Fibroblast of skin of back (primary cell): ENCODE measurements at regions not wholly inside any gene's neighbourhood (a gene's known extent, or its start where the extent isn't known, plus 50 kb on each side); places are given as distances from the start of the nearest gene placed in this dataset.

Source experiments
- DNase-seq: peaks from one replicate; pipeline ENCODE4 v3.0.0-alpha.2; 2013

DNA sequence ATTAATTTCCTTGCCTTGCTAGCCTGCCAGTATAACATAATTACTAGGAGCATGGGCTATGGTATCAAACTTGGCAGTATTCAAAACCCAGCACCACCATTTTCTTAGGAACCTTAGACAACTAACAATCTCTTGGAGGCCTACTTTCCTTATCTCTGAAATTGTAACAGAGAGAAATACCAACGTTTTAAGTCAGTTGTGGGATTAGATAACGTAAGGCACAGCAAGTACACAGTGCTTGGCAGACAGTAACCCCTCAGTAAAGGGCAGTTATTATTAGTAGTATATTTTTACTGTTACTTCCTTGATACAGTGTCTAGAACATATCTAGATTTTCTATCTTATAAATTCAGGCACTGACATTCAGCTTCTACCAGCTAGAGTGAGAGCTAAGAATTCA lies 309.6 kb downstream of the ACTL7B start:
- DNase-seq, result no peak

DNA sequence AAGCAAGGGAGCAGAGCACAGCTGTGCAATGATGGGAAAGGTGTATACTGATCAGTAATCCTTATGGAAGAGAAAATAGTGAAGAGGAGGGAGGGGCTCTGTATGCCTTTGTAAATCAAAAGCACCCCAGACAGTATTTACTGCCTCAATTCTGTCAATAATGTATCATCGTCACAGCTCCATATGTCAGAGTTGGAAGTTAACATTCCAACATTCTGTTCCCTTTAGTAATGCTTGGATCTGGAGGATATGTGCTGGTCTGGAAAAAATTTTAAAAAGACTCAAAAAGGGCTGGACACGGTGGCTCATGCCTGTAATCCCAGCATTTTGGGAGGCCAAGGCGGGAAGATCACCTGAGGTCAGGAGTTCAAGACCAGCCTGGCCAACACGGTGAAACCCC lies 310.4 kb downstream of the ACTL7B start:
- peak; percentile 41 for DNase-seq

DNA sequence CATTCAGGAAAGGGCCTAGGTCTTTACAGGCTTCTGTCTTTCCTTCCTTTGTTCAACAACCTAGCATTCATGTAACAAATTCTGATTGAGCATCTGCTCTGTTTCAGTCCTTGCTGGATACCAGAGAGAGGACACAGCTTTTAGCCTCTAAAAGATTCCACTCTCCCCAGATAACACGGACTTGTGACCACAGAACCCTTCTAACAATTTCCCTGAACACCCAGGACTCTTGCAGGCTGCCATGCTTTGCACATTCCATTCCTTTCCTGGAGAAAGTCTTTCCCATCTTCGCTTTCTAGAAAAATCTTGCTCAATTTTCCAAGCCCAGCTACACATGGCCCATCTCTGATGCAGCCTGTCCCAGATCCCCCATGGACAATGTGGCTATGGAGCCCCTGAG lies 310.9 kb downstream of the ACTL7B start:
- DNase-seq, result peak; percentile 41

DNA sequence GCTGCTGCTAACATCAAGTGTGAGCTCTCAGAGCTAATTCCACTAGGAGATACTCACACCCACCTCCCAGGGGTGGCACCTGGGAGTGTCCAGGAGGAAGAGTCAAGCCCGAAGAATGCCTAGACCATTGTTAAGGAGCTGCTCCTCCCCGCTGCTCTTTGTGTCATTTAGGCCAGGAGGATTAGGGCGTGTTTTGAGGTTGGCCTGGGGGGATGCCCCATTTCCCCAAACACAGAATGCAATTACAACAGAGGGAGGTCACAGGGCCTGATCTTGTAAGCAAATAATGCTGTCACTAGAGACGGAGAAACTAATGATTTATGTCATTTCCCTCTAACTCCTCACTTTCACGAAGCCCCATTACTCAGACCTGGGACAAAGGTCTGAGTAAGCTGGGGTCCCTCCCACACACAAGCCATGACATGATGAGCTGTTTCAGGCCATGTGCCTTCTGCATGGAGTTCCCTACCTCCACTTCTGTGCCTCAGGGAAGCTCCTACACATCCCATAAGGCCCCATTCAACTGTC lies 312.5 kb downstream of the ACTL7B start:
- peak; percentile 51 for DNase-seq

DNA sequence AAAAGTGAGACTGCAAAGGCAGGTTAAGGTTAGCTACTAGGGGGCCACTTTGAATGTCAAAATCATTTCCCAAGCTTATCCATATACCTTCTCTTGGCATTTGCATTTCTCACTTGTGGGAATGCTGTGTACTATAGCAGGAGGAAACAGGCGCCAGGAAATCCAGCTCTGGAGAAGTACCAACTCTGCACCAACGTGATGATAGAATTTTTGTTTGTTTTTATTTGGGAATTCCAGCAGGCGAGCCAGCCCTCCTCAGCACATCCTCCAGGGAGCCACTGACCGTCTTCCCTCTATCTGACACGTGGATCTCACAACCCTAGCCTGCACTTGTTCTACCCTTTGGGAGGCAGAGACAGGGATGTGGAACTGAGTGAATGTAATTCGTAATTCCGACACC lies 318.0 kb downstream of the ACTL7B start:
- peak; percentile 51 for DNase-seq

DNA sequence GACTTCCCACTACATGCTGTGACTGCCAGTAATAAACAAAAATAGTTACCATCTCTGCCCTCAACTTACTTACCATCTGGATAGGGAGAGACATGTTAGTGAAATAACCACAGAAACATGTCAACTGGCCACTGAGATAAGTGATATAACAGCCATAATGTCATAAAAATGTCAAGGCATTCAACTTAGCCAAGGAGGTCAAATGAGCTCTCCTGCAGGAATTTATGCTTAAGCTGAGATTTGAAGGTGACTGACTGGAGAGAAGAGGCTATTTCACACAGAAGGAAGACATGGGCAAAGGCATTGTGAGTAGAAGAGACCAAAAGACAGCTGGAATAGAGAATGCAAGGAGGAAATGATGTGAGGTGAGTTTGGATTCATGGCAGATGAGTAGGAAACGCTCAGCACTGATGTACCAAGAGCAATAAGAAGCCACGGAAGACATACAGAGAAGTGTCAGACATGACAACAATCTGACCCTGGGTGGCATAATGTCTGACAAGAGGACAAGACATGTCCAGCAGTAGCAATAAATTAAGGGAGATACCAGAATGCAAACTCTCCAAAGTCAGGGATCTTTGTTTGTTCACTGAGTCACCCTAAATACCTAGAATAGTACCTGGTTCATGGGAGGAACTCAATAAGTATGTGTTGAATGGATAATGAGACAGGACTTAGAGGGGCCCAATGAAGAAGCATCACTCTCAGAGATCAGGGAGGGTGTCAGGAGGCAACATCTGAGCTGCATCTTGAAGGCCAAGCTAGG lies 318.8 kb downstream of the ACTL7B start:
- peak; percentile 31 for DNase-seq

DNA sequence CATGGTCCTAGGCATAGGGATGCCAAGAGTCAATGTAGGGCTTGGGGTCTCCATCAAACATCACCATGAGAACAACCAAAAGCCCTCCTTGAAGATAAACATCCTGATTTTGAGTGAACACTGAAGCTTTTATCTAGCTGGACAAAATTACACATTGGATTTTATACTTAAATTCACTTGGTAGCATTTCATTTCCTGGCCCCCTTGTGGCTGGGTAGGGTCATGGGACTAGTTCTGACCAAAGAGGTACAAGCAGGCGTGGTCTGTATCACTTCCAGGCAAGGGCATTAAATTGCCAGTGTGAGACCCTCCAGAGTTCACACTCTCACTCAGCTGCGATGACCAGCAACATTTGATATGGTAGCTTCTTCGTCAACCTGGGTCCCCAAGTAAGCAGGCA lies 320.3 kb downstream of the ACTL7B start:
- DNase-seq, result no peak

DNA sequence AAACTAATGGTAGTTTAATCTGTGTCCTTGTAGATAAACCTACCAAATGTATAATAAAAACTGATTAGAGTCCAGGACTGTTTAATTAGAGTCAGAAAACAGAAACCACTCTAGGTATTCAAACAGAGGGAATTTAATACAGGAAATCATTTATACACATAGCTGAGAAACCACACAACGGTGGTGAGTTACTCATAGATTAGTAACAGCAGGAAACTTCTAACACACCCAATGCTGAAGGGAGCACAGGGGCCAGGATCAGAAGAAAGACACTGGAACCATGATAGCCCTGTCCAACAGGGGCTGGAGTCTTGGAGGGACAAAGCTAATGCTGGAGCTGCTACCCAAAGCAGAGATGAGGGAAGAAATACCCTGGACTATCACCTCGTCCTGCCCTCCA lies 321.0 kb downstream of the ACTL7B start:
- peak; percentile 91 for DNase-seq

DNA sequence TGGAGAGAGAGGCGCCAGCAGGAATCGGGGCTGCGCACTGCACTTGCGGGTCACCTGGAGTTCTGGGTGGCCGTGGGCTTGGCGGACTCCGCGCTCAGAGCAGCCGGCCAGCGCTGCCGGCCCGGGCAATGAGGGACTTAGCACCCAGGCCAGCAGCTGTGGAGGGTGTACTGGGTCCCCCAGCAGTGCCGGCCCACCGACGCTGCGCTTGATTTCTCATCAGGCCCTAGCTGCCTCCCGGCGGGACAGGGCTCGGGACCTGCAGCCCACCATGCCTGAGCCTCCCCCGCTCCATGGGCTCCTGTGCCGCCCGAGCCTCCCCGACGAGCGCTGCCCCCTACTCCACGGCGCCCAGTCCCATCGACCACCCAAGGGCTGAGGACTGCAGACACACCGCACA lies 325.6 kb downstream of the ACTL7B start:
- DNase-seq, result no peak

DNA sequence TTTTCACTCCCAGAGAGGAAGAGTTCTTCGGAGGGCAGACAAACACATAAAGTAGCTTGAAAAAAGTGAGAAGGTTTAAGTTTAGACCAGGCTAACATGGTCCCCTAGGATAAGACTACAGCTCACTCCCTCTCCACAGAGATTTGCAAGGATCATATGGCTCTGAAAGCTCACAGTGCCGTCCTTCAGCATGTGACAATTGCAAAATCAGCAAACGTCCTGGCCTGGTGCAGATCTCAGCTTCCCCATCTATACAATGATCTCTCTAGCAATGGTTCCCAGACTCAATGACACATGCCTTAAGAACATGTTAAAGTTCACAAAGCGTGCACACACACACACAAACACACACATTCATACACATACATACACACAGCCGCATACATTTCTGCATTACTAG lies 327.6 kb downstream of the ACTL7B start:
- no peak for DNase-seq

DNA sequence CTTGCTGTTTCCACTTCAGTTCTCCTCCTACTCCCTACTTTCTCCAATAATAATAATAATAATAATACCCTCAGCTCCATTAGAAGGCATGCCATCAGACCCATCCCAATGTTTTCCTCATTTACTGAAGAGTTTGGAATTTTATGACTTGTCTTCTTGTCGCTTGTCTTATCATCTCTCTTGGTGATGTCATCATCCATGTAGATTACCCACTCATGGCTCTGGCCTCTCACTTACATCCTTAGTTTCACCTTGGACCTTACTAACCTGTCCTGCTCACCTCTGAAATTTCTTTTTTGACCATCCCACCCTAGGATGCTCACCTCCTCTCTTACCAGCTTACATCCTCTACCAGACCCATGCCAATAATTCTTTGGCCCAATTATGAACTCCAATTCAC lies 329.3 kb downstream of the ACTL7B start:
- no peak for DNase-seq

DNA sequence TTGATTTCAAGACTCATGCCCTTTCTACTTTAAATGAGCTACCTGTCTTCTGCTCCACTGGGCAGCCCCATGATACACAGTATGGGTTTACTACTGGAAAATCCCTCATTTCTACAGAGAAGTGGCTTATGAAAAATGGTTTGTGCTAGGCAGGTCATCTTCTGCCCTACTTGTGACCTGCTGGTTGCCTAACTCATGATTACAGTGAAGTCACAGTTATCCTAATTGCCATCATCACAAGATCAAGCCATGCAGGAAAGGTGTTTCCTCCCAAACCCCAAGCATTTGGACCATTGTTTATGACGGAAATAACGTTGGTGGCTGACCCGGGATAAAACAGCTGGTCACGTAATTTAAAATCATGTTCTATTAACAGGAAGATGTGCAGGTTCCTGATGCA lies 330.6 kb downstream of the ACTL7B start:
- DNase-seq, result no peak

DNA sequence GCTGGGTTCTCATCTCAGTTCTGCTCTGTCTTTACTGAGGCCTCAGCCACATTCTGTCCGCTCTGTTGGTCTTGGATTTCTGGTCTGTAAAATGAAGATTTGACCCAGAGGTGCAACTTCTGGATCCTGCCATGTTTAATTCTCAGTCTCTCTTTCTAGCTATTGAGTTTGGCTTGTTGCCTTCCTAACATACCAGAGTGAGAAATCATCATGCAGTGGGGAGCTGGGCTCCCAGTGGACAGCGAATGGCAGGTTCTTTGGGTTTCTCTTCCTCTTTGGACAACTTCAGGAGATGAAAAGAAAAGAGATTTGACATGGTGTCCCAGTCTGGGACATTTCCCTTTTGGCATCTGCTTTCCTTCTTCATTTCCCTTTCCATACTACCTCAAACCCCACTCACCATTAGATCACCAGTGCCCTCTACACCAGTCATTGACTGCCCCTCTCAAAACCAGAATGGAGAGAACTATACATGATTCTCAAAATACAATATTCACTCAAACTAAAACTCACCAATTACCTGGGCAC lies 334.7 kb downstream of the ACTL7B start:
- peak; percentile 86 for DNase-seq

DNA sequence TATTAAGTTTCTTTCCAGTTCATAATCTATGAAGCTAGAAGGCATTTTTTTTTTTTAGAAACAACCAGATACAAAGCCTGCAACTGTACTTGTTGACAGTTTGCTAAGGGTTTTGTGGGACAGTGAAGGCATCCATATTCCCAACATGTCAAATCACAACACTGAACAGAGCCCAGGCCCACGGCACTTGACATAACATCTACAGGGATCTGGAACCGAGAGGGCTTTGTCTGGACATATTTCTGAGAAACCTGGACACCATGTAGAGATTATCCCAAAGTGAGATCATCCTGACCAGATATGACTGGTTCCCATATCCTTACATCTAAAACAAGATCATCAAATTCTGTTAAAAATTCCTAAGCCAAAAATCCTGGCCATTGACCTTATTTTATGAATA lies 336.3 kb downstream of the ACTL7B start:
- no peak for DNase-seq

DNA sequence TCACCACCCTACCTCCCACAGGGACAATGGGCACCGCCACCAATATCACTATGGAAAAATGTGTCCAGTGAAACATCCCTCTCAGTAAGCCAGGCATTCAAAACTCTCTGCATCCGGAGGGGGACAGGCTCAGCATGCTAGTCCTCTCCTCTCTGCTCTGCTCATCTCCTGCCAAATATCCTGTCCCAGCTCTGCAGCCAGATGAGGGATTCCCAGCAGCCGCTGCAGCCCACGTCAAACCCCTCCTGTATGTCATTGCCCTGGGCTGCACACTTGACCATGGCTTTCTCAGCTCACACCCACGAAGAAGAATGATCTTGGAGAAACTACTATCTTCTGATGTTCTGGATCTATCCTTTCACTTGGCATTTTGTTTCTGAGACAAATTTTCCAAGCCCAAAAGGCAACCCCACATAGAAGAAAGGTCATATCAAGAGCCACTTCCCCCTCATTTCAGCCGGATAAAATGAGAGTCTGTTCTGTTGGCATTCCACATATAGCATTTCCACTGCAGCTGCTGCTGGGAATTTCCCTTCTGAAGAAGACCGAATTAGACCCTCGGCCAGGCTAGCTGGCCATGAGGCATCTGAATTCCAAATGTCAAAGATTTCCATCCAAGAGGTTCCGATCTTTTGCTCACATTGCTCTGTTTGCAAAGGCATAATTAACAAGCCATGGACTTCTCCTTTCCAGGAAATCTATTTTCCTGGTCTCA lies 338.0 kb downstream of the ACTL7B start:
- peak; percentile 34 for DNase-seq

DNA sequence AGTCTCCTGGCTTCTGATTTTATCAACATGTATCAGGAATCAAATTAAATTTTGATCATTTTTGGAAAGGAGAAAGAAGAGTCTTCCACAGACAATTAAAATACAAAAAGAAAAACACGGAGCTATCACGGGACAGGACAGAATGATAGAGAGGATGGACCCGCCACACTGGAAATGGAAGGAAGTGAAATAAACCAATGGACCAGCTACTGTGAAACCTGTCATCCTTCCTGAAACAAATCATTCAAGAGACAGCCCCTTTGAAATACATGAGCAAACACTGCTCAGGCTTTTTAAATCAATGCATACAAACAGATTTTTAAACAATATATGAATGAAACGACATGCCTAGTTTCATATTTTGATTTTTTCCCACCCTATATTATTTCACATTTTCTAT lies 339.4 kb downstream of the ACTL7B start:
- no peak for DNase-seq

DNA sequence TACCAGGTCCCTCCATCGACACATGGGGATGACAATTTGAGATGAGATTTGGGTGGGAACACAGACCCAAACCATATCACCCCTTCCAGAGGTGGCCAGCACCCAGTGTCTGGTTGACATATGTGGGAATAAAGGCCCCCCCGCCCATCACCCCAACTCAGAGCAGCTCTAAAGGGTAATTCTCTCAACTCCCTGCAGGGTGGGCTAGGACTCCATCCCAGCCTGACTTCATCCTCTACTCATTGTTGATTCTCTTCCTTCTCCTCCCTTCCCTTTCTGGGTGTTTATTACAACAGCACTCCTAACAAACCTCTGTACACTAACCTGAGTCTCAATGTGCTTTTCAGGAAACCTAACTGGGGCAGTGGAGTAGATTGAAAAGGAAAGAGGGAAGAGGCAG lies 339.9 kb downstream of the ACTL7B start:
- DNase-seq, result no peak

DNA sequence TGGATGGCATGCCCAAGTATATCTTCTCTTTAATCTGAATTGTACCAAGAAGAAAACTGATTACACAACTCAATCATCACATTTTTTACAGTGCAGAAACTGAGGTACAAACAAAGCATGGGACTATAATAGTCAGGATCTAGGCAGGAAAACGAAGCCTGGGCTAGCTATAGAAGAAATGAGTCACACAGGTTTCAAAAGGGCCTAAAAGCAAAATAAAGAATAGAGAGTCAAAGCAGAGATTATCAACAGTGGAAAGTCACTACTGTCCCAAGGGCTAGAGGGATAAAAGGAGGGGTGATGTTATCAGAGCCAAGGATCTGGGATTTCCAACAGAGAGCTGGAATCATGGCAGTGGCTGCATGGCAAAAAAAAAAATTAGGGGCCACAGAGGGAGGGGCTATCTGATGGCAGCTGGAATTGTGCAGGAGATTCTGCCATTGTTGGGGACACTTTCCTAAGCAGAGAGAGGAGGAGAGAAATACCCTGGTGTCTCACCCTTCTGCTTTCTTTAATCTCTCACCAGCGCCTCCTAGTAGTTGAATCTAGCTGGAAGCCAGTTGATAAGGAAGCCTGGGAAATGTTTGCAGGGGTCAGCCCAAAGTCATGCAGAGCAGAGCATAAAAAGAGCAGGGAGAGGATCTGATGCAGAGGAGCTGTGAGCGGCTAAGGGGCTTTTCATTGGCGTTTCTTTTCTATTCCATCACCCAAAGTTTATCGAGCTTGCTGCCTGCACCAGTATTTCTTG lies 343.2 kb downstream of the ACTL7B start:
- no peak for DNase-seq

DNA sequence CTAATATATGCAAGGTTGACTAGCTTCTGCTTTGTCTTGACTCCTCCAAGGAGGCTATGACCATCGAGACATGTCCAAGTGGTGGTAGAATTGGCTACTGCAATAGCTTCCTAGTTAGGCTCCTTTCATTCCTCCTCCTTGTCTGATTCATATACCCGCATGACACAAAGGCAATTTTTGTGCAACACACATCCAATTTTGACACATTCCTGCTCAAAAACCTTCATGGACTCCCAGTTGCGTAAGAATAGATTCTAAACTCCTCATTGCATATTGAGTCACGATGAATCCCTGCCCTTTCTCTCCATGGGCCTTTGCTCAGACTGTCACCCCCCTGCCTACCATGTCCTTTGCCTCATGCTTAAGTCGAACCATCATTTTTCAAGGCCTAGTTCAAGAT lies 344.5 kb downstream of the ACTL7B start:
- peak; percentile 31 for DNase-seq

DNA sequence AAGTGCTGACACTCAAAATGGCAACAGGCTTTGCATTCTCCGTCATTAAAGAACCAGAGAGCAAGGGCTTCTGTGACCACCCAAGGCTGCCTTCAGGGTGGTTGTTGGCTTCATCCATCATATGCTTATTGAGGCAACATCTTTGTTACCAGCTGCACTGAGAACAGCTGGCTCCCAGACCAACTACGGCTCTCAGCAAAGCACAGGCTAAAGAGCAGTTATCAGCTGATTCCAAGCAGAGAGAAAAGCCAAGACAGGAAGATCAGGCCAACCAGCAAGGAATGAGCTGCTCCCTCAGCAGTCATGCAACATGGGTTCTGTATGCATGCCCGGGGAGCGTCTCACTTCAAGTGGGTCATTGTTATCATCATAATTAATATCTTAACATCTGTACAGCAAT lies 358.9 kb downstream of the ACTL7B start:
- no peak for DNase-seq

DNA sequence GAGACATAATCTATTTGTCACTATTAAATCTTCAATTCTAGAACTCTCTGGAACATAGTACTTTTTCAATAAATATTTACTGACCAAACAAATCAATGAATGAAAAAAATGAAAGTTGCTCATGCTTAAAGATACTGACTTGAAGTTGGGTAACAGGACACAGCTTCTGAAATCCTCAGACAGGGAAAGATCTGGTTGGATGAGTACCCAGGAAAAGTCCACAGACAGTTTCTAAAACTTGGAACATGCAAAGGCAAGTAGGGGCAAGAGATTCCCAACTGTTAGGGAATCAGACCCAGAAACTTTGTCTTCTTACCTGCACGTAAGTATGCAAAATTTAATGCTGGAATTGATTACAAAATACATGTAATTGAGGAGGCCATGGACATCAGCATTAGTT lies 366.2 kb downstream of the ACTL7B start:
- no peak for DNase-seq

DNA sequence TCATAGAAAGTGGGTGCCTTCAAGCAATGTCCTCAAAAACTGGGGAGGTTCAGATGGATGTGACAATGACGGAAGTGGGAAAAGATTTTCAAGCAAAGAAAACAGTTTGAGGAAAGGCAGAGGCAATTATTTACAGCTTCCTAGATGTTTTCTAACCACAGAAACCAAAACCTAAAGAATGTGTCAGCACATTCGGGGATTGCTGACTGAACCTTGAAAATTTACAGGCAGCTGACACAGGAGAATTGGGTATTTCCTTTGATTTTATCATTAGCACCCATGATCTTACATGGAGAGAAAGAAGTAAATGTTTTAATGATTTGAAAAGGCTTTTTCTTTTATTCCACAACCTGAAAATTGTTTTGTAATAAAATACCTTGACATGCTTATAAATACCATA lies 369.0 kb downstream of the ACTL7B start:
- peak; percentile 50 for DNase-seq

DNA sequence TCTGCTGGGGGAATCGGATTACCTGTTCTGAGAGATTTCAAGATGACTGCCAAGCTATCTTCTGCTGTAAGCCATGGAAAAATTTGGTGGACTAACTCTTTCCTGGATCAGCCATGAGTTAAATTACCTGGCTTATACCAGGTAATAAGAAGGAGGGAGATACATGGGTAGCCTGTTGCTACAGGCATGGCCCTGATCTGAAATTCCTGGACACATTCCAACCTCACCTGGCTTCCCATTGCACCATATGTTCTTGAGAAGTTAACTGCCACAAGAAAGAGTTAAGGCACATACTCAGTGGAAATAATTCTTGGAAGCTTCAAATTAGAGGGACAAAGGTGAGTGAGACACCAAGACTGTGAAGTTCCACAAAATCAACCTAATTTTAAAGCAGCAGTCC lies 371.3 kb downstream of the ACTL7B start:
- DNase-seq, result no peak
